ENCODE measurements at regions not wholly inside any gene's neighbourhood (a gene's known extent, or its start where the extent isn't known, plus 50 kb on each side); places are given as distances from the start of the nearest gene placed in this dataset.

GRCh38 chr6:21741221-21742109 is 147.9 kb downstream of the SOX4 start:
- DNase-seq (ENCODE audit: insufficient read length, low spot score): no peak
- TF ChIP-seq POLR2A (IDR thresholded peaks at IDR 0.05; ENCODE audit: low read depth, low read length): no peak
- no peak for FAIRE-seq

DNA sequence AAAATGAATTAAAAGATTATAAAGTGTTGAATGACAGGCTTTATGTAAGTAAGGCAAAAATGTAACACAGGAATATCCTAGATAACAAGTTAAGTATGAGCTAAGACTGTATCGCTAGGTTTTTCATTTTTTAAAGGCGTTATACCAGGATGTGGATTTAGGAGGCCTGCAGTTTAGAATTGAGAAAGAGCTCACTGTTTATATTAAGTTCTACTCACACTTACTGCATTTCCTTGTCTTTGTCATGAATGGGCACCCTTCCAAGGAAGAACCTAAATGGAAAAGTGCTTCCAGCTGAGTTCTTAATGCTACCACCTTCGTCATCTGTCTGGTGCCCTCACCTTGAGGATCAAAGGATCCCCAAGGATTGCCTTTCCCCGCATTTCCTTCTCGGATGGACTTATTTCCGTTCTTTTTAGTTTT is 148.7 kb downstream of the SOX4 start:
- TF ChIP-seq POLR2A (IDR thresholded peaks at IDR 0.05; ENCODE audit: low read depth, low read length): no peak
- DNase-seq (ENCODE audit: insufficient read length, low spot score): no peak
- peak; percentile 83 for FAIRE-seq

DNA sequence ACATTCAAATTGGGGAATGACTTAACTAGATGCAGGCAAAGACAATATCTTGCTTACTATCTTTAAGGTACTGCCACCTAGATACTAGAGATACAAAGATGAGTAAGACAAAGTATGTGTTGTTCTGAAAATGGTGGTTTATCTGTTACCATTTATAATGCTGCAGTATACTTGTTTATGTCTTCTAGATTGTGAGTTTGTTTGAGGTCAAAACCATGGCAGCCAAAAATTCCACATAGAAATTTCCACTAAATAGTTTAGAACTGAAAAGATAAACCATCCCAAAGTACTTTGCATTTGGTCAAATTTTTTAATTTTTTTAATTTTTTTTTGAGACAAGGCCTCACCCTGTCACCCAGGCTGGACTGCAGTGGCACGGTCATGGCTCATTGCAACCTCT is 150.8 kb downstream of the SOX4 start:
- DNase-seq (ENCODE audit: insufficient read length, low spot score): no peak
- FAIRE-seq: no peak
- TF ChIP-seq POLR2A (IDR thresholded peaks at IDR 0.05; ENCODE audit: low read depth, low read length): no peak

DNA sequence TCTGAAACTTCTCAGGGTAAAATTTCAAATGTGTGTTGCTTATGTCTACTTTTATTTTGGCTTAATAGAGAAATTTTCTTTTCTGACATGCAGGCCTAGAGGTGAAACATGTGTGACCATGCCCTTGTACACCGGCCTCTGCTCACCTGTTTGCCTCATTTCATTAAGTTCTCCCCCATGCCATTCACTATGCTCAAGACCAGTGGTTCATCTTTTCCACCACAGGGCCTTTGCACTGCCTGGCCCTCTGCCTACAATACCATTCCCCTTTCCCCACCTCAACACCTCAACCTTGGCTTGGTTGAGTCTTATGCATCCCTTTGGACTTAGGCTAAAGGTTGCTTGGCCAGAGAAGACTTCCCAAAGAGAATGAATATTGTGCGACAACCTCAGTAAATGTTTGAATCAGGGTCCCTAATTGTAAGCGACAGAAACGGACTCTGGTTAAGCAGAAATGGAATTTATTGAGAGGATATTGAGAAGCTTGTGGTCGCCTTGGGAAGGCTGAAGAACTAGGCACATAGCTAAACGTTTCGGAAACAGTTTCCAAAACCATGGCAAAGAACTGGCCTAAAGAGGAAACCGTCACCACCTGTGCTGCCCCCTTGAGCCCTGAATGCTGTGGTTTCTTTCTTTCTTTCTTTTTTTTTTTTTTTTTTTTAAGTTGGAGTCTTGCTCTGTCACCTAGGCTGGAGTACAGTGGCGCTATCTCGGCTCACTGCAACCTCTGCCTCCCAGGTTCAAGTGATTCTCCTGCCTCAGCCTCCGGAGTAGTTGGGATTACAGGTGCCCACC is 152.2 kb downstream of the SOX4 start:
- FAIRE-seq (no peak), DNase-seq (ENCODE audit: insufficient read length, low spot score) (no peak)
- no peak for TF ChIP-seq POLR2A (IDR thresholded peaks at IDR 0.05; ENCODE audit: low read depth, low read length)

- no peak for FAIRE-seq
- no peak for TF ChIP-seq POLR2A (IDR thresholded peaks at IDR 0.05; ENCODE audit: low read depth, low read length)
- DNase-seq (ENCODE audit: insufficient read length, low spot score): no peak
Measured at GRCh38 chr6:21747441-21747840, 153.9 kb downstream of the SOX4 start.

- DNase-seq (ENCODE audit: insufficient read length, low spot score) (no peak), FAIRE-seq (peak; percentile 50)
- no peak for TF ChIP-seq POLR2A (IDR thresholded peaks at IDR 0.05; ENCODE audit: low read depth, low read length)
Measured at GRCh38 chr6:21748343-21749056, 154.9 kb downstream of the SOX4 start.

GRCh38 chr6:21749754-21750153 is 156.2 kb downstream of the SOX4 start:
- TF ChIP-seq POLR2A (IDR thresholded peaks at IDR 0.05; ENCODE audit: low read depth, low read length): no peak
- no peak for FAIRE-seq
- DNase-seq (ENCODE audit: insufficient read length, low spot score): no peak

- FAIRE-seq: no peak
- TF ChIP-seq POLR2A (IDR thresholded peaks at IDR 0.05; ENCODE audit: low read depth, low read length): no peak
- DNase-seq (ENCODE audit: insufficient read length, low spot score): no peak
Measured at GRCh38 chr6:21750575-21750974, 157.0 kb downstream of the SOX4 start.

DNA sequence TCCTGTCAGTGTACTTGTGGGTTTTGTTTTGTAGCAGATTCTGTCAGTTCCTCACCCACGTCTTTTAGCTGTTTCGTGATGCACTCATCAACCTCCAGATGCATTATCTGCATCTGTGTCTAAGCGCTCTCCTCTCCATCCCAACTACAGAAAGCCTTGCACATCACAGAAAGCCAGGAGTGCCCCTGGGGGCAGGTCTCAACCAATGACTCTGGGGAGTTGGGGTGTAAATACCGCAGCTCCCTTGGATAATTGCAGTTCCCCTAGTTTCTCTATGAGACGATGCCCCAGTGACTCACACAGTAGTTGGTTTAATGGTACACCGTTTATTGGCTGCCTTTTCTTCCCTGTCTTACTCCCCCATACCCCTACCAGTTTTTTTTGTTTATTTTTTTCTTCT is 158.1 kb downstream of the SOX4 start:
- no peak for TF ChIP-seq POLR2A (IDR thresholded peaks at IDR 0.05; ENCODE audit: low read depth, low read length)
- FAIRE-seq: no peak
- no peak for DNase-seq (ENCODE audit: insufficient read length, low spot score)

DNA sequence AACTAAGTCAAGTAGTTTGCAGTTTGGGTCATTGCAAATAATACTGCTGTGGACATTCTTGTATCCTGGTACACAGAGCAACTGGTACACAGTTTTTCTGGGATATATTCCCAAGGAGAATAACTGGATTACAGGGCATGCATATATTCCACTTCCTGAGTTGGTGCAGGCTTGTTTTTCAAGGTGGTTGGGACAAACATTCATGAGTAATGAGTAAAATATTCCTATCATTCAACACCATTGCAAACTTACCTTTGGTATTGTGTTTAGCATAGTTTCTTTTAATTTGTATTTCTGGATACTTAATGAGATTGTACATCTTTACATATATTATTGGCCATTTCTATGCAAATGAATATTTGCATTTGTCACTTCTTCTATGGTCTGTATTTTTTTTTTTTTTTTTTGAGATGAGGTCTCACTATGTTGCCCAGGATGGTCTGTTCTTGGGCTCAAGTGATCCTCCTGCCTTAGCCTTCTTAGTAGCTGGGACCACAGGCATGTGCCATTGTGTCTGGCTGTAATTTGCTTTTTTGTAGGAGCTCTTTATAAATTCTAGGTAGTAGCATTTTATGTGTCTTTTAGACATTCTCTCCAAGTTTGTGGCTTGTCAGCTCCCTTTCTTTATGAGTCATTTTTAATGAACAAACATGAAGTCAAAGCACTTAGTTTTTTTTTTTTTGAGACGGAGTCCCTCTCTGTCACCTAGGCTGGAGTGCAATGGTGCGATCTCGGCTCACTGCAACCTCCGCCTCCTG is 158.7 kb downstream of the SOX4 start:
- DNase-seq (ENCODE audit: insufficient read length, low spot score): no peak
- no peak for TF ChIP-seq POLR2A (IDR thresholded peaks at IDR 0.05; ENCODE audit: low read depth, low read length)
- FAIRE-seq: no peak

DNA sequence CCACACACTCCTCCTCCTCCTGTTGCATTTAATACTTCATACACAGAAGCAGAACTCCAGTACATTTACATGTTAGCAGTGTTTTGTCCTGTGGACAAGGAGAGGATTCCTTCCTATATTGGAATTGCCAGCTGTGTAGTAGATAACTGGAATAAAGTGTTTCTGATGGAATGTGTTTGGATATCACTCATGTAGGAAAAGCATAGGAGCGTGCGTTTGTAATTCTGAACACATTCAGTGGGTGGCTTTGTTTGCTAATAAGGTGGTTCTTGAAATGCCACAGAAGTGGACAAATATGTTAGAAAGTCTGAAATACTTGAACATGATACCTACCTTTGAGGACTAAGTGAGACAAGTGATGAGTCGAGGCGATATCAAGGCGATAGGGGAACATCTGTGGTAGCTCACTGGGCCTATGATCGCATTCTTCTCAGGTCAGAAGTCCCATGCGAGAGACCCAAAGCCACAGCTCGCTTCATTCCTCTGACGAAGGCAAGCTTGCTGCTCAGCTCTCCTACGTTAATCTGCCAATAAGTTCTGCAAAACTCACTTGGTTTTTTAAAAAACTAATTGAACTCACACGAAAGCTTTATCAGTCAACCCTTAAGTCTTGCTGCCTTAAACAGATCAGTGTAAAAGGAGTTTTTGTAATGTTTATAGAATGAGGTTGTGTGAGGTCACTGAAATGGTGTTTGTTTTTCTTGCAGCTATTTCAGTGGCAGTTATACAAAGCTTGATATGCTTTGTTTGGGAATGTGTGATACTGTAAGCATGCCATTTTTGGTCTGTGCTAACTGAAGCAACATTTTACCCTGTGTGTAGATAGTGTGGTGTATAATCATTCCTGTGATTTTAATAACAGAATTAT is 159.9 kb downstream of the SOX4 start:
- FAIRE-seq (peak; percentile 77), DNase-seq (ENCODE audit: insufficient read length, low spot score) (no peak)
- TF ChIP-seq POLR2A (IDR thresholded peaks at IDR 0.05; ENCODE audit: low read depth, low read length): no peak

DNA sequence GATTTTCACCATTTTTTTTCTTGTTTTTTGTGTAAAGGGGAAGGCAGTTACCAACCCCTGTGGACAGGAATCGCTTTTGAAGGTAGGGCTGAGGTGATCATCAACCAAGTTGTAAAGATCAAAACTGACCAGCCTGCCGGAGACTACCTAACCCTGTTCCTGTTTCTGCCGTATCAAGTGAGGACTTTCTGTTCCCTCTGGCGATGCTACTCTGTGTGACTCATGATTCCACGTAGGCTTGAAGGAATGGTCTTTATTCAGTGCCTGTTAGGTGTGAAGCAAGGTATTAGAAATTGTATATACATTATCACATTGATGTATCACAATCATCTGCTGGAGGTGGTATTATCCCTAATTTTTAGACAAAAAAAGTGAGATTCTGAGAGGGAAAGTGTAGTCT is 161.3 kb downstream of the SOX4 start:
- peak; percentile 42 for DNase-seq (ENCODE audit: insufficient read length, low spot score)
- peak; percentile 95 for FAIRE-seq
- TF ChIP-seq POLR2A (IDR thresholded peaks at IDR 0.05; ENCODE audit: low read depth, low read length): no peak
